ENCODE measurements at regions not wholly inside any gene's neighbourhood (a gene's known extent, or its start where the extent isn't known, plus 50 kb on each side); places are given as distances from the start of the nearest gene placed in this dataset.
"Not testable (repeated sequence)": the region's sequence is repeated elsewhere in the genome, so short reads cannot be mapped to it uniquely, and the experiment has no call there.

GRCh38 chr7:69510114-69510513 lies 88.2 kb upstream of the AUTS2 start:
- no peak for DNase-seq

DNA sequence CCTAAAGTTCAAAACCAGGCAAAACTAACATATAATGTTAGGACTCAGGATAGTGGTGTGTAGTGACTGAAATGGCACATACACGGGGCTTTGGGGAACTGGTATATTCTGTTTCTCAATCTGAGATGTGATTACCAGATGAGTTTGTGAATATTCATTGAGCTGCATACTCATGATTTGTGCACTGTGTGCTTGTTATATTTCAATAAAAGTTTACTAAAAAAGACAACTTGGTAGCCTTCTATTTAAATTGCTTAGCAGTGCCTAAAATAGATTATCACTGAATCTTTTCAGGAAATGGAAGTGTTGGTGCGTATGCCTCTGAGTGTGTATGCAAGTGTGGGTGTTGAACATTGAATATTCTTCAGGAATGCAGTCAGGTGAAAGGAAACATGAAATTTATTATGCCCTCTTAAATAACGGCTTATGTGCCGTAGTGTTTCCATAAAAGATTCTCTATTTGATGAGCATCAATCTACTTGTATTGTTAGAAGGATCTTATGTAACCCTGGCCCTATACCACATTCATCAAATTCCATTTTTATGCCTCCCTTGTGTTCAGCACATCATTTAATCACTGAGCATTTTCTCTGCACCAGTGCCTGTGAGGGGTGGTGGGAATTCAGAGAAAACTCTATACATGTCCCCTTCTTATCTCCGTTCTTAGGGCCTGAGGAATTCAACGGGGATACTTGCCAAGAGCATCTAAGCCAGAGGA lies 82.6 kb upstream of the AUTS2 start:
- no peak for DNase-seq

DNA sequence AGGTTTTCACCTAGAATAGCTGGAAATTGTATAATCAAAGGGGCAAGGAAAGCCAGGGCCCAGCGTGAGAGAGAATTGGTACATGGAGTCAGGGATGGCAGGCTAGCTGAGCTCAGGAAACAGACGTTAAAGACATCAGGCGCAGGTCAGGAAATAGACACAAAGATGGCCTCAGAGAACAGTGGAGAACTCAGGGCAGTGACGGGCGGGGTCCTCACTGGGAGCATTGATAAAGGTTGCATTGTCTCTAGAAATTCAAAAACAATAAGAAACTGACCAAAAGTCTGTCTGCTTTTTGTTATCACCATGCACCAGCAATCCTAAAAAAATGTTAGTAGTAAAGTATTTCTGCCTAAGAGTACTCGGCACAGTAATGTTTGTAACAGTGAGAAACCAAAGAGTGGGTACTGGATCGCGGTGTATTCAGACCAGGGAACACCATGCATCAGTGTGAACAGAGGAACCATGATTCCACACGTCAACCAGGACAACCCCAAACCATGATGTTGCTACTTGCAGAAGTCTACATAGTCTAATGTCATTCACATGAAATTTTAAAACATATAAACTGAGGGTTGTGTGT lies 81.9 kb upstream of the AUTS2 start:
- no peak for DNase-seq

GRCh38 chr7:69517985-69518704 lies 80.1 kb upstream of the AUTS2 start:
- no peak for DNase-seq

DNA sequence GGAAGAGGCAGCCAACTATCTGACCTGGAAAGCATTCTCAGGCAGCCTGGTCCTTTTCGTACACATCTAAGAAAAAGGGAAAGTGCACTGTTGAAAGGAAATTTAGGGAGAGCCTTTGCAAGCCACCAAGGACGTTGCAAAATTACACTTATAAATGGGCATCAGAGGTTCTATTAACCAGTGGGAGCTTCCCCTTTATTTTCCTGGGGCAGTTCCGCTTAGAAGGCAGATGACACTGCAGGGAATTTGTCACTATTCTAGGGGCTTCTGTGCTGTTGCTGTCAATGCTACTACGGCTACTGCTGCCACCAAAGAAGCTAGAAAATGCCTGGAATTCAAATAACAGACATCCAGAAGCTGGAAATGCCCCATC lies 79.6 kb upstream of the AUTS2 start:
- DNase-seq: no peak

DNA sequence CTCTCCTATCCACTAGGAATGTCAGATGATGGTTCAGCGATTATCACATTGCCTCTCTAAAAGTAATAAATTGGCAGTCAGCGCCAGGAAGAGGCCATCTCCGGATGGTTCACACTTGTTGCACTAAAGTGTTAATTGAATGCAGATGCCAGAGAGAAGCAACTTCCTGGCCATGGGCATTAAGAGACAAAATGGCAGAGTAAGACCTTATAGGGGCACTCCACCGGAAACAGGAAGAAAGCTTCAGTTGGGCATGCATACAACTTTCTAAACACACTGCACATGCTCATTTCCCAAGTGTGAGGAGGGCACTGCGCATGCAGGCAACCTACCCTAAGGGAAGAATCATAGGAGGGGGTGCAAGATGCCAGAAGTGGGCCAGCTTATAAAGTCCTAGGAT lies 71.7 kb upstream of the AUTS2 start:
- DNase-seq: no peak

DNA sequence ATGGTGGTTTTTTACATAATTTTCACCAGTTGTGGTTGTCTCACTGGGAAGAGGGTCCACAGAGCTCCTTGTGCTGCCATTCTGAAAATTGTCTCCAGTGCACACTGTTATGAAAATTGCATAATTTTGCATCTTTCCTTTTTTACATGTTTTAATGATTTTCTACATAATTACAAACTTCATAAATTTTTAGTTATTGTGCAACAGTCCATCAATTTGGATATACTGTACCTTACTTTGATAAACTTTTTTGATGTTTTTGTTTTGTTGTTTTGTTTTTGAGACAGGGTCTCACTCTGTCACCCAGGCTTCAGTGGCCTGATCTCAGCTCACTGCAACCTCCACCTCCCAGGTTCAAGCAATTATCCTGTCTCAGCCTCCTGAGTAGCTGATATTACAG lies 70.6 kb upstream of the AUTS2 start:
- no peak for DNase-seq

DNA sequence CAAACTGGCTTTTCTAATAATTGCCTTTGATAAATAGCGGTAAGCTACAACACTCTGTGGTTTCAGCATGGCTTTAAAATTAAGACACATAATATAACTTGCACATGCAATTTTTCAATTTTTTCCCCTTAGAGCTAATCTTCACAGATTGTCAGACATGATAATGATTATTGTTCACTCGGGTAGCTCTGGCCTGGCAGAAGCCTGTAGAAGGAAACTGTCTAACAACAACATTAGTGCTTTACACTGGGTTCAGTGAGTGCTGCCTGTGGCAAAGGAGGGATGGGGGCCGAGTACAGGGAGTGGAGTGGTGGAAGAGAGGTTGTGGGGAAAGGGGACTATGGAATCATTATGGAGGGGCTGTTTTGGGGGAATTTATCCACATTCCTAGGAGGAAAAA lies 67.2 kb upstream of the AUTS2 start:
- DNase-seq: no peak

DNA sequence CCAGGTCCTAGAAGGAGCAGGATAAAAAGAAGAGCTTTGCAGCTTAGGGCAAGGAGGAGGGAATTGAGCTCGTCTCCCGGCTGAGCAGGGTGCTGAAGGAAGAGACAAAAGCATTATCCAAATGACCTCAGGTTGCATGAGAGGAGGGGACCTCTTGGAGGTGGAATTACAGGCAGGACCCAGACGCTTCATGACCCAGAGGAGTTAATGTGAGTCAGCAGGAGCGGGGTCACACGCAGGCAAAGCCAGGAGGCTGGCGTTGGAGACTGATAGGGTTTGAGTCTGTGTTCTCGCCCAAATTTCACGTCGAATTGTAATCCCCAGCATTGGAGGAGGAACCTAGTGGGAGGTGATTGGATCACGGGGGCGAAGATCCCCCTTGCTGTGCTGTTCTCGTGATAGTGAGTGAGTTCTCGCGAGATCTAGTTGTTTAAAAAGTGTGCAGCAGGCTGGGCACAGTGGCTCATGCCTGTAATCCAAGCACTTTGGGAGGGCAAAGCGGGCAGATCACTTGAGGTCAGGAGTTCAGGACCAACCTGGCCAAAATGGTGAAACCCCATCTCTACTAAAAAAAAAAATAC lies 63.7 kb upstream of the AUTS2 start:
- no peak for DNase-seq

- DNase-seq: no peak
These were observed 60.6 kb upstream of the AUTS2 start for GRCh38 chr7:69537691-69538090.

DNA sequence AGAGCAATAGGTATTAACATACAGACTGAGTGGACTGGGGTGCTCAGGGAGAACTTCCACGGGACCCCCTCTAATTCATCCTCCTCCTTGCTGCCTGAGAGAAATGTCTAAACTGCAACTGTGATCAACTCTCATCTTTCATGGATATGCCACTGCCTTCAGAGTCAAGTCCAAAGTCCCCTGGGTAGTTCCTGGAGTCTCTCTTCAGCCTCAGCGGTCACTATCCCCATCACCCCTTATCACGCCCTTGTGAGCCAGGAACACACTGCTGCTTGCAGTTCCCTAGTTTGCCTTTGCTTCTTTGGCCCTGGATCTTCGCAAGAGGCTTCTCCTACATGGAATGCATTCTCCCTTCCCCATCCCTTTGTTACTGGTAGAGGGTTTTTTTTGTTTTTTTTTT lies 58.7 kb upstream of the AUTS2 start:
- no peak for DNase-seq

GRCh38 chr7:69540287-69540686 lies 58.0 kb upstream of the AUTS2 start:
- no peak for DNase-seq

- DNase-seq: not testable (repeated sequence)
These were observed 56.4 kb upstream of the AUTS2 start for GRCh38 chr7:69541779-69542432.

GRCh38 chr7:69545175-69545574 lies 53.1 kb upstream of the AUTS2 start:
- DNase-seq: no peak

Data from NCI-H510A treated with DMSO at 0.1 percent for 48 hours (cell line).